A549 (cell line): ENCODE measurements at regions not wholly inside any gene's neighbourhood (a gene's known extent, or its start where the extent isn't known, plus 50 kb on each side); places are given as distances from the start of the nearest gene placed in this dataset.

Experiments used
- ATAC-seq, 2 experiments: fragments of 200-7000 bp in 1 of 2; fragments of >200 bp in 1 of 2; cut with Nextera tagmentation in 1 of 2; cut with Tn5 transposase in 1 of 2; 3 replicates each; pipeline versions ENCODE4 v1.8.0 to v1.9.1; 2018 to 2020; ENCODE audit warnings: mild to moderate bottlenecking in 1 of 2, moderate library complexity in 1 of 2
- CTCF ChIA-PET: fragments of 300-600 bp; sonication (Branson Sonifier 250); formaldehyde crosslinking; extraction: SDS; loops from one replicate; lab custom pipeline; 2021; ENCODE audit warnings: antibody characterized with exemption, inconsistent platforms; lab: Yijun Ruan, JAX
- POLR2A ChIA-PET: fragments of 350-600 bp; formaldehyde crosslinking; extraction: SDS; loops from one replicate; lab custom pipeline; 2021; ENCODE audit warnings: antibody characterized with exemption, inconsistent platforms; lab: Yijun Ruan, JAX
- DNase-seq, 2 experiments: peaks; one replicate each; pipeline versions ENCODE4 v3.0.0 to v3.0.0-alpha.2; 2011 to 2016; ENCODE audit warnings: low read depth in 1 of 2, low spot score in 1 of 2
- FAIRE-seq: peaks from 2 replicates; lab custom pipeline; 2011; peaks lifted over from hg19 to GRCh38; lab: Jason Lieb, UNC
- H3K27ac ChIP-seq, 2 experiments: fragments of >200 bp; sonication (Bioruptor Twin); formaldehyde crosslinking; 3 replicates each; pipeline ENCODE4 v1.5.1; 2016 to 2017
- H3K4me1 ChIP-seq: fragments of >200 bp; sonication (Bioruptor Twin); formaldehyde crosslinking; 3 replicates; pipeline ENCODE4 v1.6.1; 2016
- H3K4me2 ChIP-seq: fragments of >200 bp; sonication (Bioruptor Twin); formaldehyde crosslinking; 3 replicates; pipeline ENCODE4 v1.6.1; 2016
- H3K4me3 ChIP-seq: fragments of >200 bp; sonication (Bioruptor Twin); formaldehyde crosslinking; 3 replicates; pipeline ENCODE4 v1.5.1; 2016
- H3K9me3 ChIP-seq: fragments of >200 bp; sonication (Bioruptor Twin); formaldehyde crosslinking; 3 replicates; pipeline ENCODE4 v1.6.1; 2016
- BHLHE40 ChIP-seq: IDR thresholded peaks from 2 replicates; pipeline ENCODE4 v1.6.1; 2012; ENCODE audit warnings: low read depth, low read length, inconsistent platforms
- CBX8 ChIP-seq: fragments of 200-600 bp; sonication (generic); IDR thresholded peaks from 2 replicates; pipeline ENCODE4 v1.6.1; 2016
- CHD2 ChIP-seq: fragments of 150-350 bp; IDR thresholded peaks from 2 replicates; pipeline ENCODE4 v1.6.1; 2014; ENCODE audit warnings: low read length; ENCODE audit not compliant: partially characterized antibody
- CHD4 ChIP-seq: fragments of 200-600 bp; sonication (generic); IDR thresholded peaks from 2 replicates; pipeline ENCODE4 v1.6.1; 2016; ENCODE audit warnings: antibody characterized with exemption, mild to moderate bottlenecking, borderline replicate concordance
- EP300 ChIP-seq, 2 experiments: fragments of >200 bp; sonication (Bioruptor Twin); formaldehyde crosslinking; IDR thresholded peaks; 2 replicates in 1 of 2; 3 replicates in 1 of 2; pipeline ENCODE4 v1.6.1; 2016 to 2017
- ESRRA ChIP-seq: fragments of 150-350 bp; IDR thresholded peaks from 2 replicates; pipeline ENCODE4 v1.6.1; 2014; ENCODE audit warnings: mild to moderate bottlenecking, low read length, borderline replicate concordance
- FOSB ChIP-seq: fragments of 250-450 bp; sonication (Bioruptor Pico); IDR thresholded peaks from 2 replicates; pipeline ENCODE4 v1.5.0; 2020; ENCODE audit warnings: mild to moderate bottlenecking, moderate library complexity
- FOSL2 ChIP-seq, 2 experiments: fragments of 450-650 bp in 1 of 2; fragments of >200 bp in 1 of 2; sonication (Bioruptor Twin) in 1 of 2; formaldehyde crosslinking; IDR thresholded peaks; 2 replicates each; pipeline versions ENCODE4 v1.5.0 to v1.6.1; 2016 to 2020; ENCODE audit warnings: mild to moderate bottlenecking in 1 of 2, moderate library complexity in 1 of 2
- FOXS1 ChIP-seq: fragments of 250-450 bp; sonication (Bioruptor Pico); IDR thresholded peaks from 2 replicates; pipeline ENCODE4 v1.5.0; 2020; ENCODE audit warnings: mild to moderate bottlenecking, moderate library complexity
- GATA3 ChIP-seq: IDR thresholded peaks from 2 replicates; pipeline ENCODE4 v1.6.1; 2012; ENCODE audit warnings: borderline replicate concordance
- HEYL ChIP-seq: fragments of 250-450 bp; sonication (Bioruptor Pico); IDR thresholded peaks from 2 replicates; pipeline ENCODE4 v1.8.0; 2021; ENCODE audit warnings: mild to moderate bottlenecking, moderate library complexity
- MAFK ChIP-seq: fragments of 450-650 bp; IDR thresholded peaks from 2 replicates; pipeline ENCODE4 v1.6.1; 2014; ENCODE audit not compliant: partially characterized antibody
- MAZ ChIP-seq: fragments of 150-350 bp; IDR thresholded peaks from 2 replicates; pipeline ENCODE4 v1.6.1; 2014; ENCODE audit warnings: antibody characterized with exemption, low read depth, low read length, borderline replicate concordance
- NFE2L2 ChIP-seq: fragments of 150-350 bp; conservative IDR thresholded peaks from 2 replicates; pipeline ENCODE4 v1.6.1; 2014; ENCODE audit warnings: low read length
- NR3C1 ChIP-seq: fragments of >200 bp; sonication (Bioruptor Twin); formaldehyde crosslinking; IDR thresholded peaks from 3 replicates; pipeline ENCODE4 v1.6.1; 2017
- POLR2A ChIP-seq: IDR thresholded peaks from 2 replicates; pipeline ENCODE4 v1.6.1; 2012; ENCODE audit warnings: mild to moderate bottlenecking, low read length
- POLR2AphosphoS2 ChIP-seq: conservative IDR thresholded peaks from 2 replicates; pipeline ENCODE4 v1.6.1; 2012; ENCODE audit warnings: low read length, improper control_type of control experiment, inconsistent platforms
- RCOR1 ChIP-seq: fragments of 150-350 bp; IDR thresholded peaks from 2 replicates; pipeline ENCODE4 v1.6.1; 2014; ENCODE audit warnings: antibody characterized with exemption, low read length, low read depth
- RFX5 ChIP-seq: fragments of 450-650 bp; IDR thresholded peaks from 2 replicates; pipeline ENCODE4 v1.7.1; 2014; ENCODE audit warnings: antibody characterized with exemption, mild to moderate bottlenecking, moderate library complexity
- TFCP2L1 ChIP-seq: fragments of 250-450 bp; sonication (Bioruptor Pico); IDR thresholded peaks from 2 replicates; pipeline ENCODE4 v1.5.0; 2021; ENCODE audit warnings: mild to moderate bottlenecking
- TP53 ChIP-seq: fragments of 250-450 bp; sonication (Bioruptor Pico); IDR thresholded peaks from 2 replicates; pipeline ENCODE4 v1.5.0; 2021; ENCODE audit warnings: mild to moderate bottlenecking, moderate library complexity
- ZC3H11A ChIP-seq: fragments of 450-650 bp; IDR thresholded peaks from 2 replicates; pipeline ENCODE4 v1.6.1; 2014; ENCODE audit warnings: antibody characterized with exemption, mild to moderate bottlenecking
- ZSCAN20 ChIP-seq: fragments of 250-450 bp; sonication (Bioruptor Pico); IDR thresholded peaks from 2 replicates; pipeline ENCODE4 v1.8.0; 2022; ENCODE audit warnings: mild to moderate bottlenecking, moderate library complexity
- WGBS: methylation state at CpG from one replicate; pipeline ENCODE4 v1.1.6; 2017; ENCODE audit errors: missing lambda C conversion rate; 5-methylcytosine and 5-hydroxymethylcytosine counted together
- TF ChIP-seq, protein P1 (sequence below): fragments of >200 bp; sonication (Bioruptor Twin); formaldehyde crosslinking; IDR thresholded peaks from 3 replicates; pipeline ENCODE4 v1.5.1; 2016
- TF ChIP-seq, protein P2 (sequence below): fragments of 150-350 bp; IDR thresholded peaks from 2 replicates; pipeline ENCODE4 v1.6.1; 2014; ENCODE audit warnings: low read depth, mild to moderate bottlenecking, low read length

DNA sequence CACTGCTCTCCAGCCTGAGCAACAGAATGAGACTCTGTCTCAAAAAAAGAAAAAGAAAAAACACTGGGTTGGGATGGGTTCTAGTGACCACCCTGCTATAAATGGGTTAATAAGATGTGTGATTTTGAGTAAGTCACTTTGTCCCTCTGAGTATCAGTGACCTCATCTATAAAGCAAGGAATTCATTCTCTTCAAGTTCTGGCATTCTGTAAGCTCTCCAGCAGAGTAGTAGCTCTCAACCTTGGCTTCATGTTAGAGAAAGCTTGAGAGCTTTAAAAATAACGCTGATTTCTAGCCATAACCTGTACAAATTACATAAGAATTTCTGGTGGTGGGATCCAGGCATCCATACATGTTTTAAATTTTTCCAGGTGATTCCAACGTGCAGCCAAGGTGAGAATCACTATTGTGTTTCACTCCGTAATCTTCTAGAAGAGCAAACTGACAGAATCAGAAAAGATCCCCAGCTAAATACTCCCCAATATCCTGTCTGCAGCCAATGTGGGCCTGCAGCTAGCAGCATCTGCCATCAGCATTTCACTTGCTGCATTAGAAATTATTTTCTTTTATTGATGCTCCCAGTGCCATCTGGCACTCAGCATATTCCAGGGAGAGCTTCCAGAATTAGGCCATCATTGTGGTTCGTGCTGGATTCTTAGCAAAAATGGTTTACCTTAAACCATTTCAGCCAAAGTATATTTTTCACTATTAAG is 109.4 kb downstream of the FEM1C start:
- ATAC-seq (no peak), DNase-seq (no peak), FAIRE-seq (no peak)
- Histone ChIP-seq H3K27ac (no peak overlapping the region), H3K4me3 (no peak overlapping the region), H3K9me3 (no peaks in the 10 kb centered on the region), H3K4me2 (no peak overlapping the region), H3K4me1 (peaks cover 8% of the 10 kb centered on the region; the same call in 1 of the 3 replicates)
- CTCF ChIA-PET, result interaction anchor here (0.6 to 1.2 kb wide), 3 partner anchors 10 to 410 kb away, joined by 3 to 4 read pairs (median 3); no protein-coding TSS in a partner anchor
- TF ChIP-seq NR3C1, result no peak
- TF ChIP-seq MAFK, result no peak
- TF ChIP-seq EP300 (IDR thresholded peaks at IDR 0.05), result no peak
- no peak for TF ChIP-seq CBX8
- TF ChIP-seq, protein P1, sequence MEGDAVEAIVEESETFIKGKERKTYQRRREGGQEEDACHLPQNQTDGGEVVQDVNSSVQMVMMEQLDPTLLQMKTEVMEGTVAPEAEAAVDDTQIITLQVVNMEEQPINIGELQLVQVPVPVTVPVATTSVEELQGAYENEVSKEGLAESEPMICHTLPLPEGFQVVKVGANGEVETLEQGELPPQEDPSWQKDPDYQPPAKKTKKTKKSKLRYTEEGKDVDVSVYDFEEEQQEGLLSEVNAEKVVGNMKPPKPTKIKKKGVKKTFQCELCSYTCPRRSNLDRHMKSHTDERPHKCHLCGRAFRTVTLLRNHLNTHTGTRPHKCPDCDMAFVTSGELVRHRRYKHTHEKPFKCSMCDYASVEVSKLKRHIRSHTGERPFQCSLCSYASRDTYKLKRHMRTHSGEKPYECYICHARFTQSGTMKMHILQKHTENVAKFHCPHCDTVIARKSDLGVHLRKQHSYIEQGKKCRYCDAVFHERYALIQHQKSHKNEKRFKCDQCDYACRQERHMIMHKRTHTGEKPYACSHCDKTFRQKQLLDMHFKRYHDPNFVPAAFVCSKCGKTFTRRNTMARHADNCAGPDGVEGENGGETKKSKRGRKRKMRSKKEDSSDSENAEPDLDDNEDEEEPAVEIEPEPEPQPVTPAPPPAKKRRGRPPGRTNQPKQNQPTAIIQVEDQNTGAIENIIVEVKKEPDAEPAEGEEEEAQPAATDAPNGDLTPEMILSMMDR, result no peak
- no peak for TF ChIP-seq RFX5
- POLR2A ChIA-PET, result no interaction called here
- 50% methylated on average over 4 of the region's 4 CpGs for WGBS

DNA sequence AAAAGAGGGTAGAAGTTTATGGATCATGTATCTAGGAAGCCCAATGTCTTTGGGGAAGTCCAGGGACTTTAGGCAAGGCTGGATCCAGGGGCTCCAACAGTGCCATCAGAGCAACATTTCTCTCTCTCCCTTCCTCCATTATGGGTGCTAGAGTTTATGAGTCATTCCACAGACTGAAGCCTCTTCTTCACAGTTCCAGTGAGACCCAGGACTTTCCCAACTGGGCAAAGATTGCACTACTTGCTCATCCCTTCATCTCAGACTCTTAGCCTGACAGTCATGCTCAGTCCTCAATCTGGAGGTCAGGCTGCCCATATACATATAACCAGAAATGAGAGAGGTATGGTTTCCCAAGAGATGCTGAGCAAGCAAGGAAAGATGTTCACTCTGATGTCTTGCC is 110.7 kb downstream of the FEM1C start:
- TF ChIP-seq ESRRA (no peak), TFCP2L1 (no peak), GATA3 (no peak), POLR2AphosphoS2 (no peak)
- FAIRE-seq (no peak), DNase-seq (no peak), ATAC-seq (no peak)
- peaks cover 20% of the 10 kb centered on the region; the same call in 2 of the 3 replicates for H3K4me1 ChIP-seq
- no peak overlapping the region for H3K4me3 ChIP-seq
- no peak overlapping the region for H3K27ac ChIP-seq
- no peak overlapping the region for H3K4me2 ChIP-seq
- H3K9me3 ChIP-seq, result no peaks in the 10 kb centered on the region
- ChIA-PET CTCF (no interaction called here), POLR2A (no interaction called here)

DNA sequence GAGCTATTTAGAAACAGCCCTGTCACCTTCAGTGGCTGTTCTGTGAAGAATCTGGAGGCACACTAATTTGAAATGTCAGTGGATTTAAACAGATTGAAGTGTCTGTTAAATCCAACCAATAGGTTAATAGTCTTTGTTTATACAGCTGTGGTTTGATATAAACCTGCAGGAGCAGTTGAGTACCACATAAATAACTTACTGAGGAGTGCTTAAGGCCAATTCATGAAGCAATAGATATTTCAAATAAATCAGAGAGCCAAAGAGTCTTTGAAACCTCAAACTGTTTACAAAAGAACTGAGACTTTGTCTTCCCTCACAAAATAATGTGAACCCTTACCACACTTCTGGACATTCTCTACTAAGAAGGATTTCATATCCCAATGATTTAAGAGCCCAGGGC is 111.9 kb downstream of the FEM1C start:
- no peak overlapping the region for H3K27ac ChIP-seq
- ATAC-seq, result no peak
- POLR2A ChIA-PET, result no interaction called here
- no peaks in the 10 kb centered on the region for H3K9me3 ChIP-seq
- no peak overlapping the region for H3K4me3 ChIP-seq
- peaks cover 20% of the 10 kb centered on the region; the same call in 2 of the 3 replicates for H3K4me1 ChIP-seq
- H3K4me2 ChIP-seq, result no peak overlapping the region
- FAIRE-seq, result no peak
- DNase-seq, result no peak
- CTCF ChIA-PET, result interaction anchor here (0.5 to 1.1 kb wide), 3 partner anchors 76 to 1238 kb away, joined by 3 read pairs; no protein-coding TSS in a partner anchor
- TF ChIP-seq POLR2AphosphoS2, result no peak
- TF ChIP-seq CHD4, result no peak
- TF ChIP-seq NFE2L2, result no peak
- TF ChIP-seq, protein P2, sequence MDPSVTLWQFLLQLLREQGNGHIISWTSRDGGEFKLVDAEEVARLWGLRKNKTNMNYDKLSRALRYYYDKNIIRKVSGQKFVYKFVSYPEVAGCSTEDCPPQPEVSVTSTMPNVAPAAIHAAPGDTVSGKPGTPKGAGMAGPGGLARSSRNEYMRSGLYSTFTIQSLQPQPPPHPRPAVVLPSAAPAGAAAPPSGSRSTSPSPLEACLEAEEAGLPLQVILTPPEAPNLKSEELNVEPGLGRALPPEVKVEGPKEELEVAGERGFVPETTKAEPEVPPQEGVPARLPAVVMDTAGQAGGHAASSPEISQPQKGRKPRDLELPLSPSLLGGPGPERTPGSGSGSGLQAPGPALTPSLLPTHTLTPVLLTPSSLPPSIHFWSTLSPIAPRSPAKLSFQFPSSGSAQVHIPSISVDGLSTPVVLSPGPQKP, result no peak
- TF ChIP-seq ZSCAN20, result no peak
- TF ChIP-seq ESRRA, result no peak
- no peak for TF ChIP-seq ZC3H11A
- no peak for TF ChIP-seq FOSL2 (IDR thresholded peaks at IDR 0.05)
- no peak for TF ChIP-seq FOSL2 (CRISPR knock-in tag; IDR thresholded peaks at IDR 0.05)
- no peak for TF ChIP-seq CHD2
- no peak for TF ChIP-seq TFCP2L1
- no peak for TF ChIP-seq MAZ
- TF ChIP-seq FOXS1 (CRISPR knock-in tag), result no peak
- TF ChIP-seq TP53, result no peak
- no peak for TF ChIP-seq BHLHE40
- no peak for TF ChIP-seq RCOR1
- no peak for TF ChIP-seq MAFK
- no peak for TF ChIP-seq POLR2A
- TF ChIP-seq FOSB (CRISPR knock-in tag), result no peak
- no peak for TF ChIP-seq HEYL
